GM12878 (cell line): ENCODE measurements at regions not wholly inside any gene's neighbourhood (a gene's known extent, or its start where the extent isn't known, plus 50 kb on each side); places are given as distances from the start of the nearest gene placed in this dataset.

ENCODE experiments used
- EZH2 ChIP-seq: IDR thresholded peaks from 2 replicates; pipeline ENCODE4 v1.6.1; 2012; ENCODE audit warnings: low read depth, mild to moderate bottlenecking, control low read depth, inconsistent platforms, low read length, borderline replicate concordance; ENCODE audit not compliant: control insufficient read depth
- FOS ChIP-seq: IDR thresholded peaks from 3 replicates; pipeline ENCODE4 v1.6.1; 2011; ENCODE audit warnings: borderline replicate concordance; ENCODE audit not compliant: insufficient read length; ENCODE audit errors: extremely low read depth
- RELA ChIP-seq: fragments of 450-650 bp; IDR thresholded peaks from 2 replicates; pipeline ENCODE4 v1.8.0; 2014; ENCODE audit warnings: borderline replicate concordance; ENCODE audit not compliant: partially characterized antibody
- SRF ChIP-seq, 2 experiments: IDR thresholded peaks; 2 replicates each; pipeline ENCODE4 v1.6.1; 2011; ENCODE audit warnings: low read depth in 2 of 2, low read length in 2 of 2, mild to moderate bottlenecking in 1 of 2, moderate library complexity in 1 of 2

DNA sequence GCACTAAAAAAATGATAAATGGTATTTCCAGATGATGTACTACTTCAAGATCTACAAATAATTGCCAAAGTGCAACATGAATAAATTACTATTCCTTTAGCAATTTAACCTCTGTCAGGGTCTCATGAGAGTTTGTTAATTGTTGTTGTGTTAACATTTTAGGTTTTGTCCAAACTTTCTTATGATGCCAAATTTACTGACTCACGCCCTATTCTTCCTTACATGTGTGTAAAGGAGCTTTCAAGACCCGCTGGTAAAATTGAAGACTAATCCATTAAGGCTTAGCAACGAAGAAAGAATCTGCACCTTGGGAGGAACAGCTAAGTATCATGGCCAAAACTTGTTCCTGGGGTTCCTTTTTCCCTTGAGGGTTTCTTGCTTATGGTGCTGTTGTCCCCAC lies 252.7 kb upstream of the JADE1 start:
- no peak for TF ChIP-seq FOS
- TF ChIP-seq RELA, result no peak
- TF ChIP-seq EZH2, result no peak
- TF ChIP-seq SRF (IDR thresholded peaks at IDR 0.05; ENCODE audit: low read depth in 2 of 2, low read length in 2 of 2), result no peak
